GM12873 (cell line): ENCODE measurements at regions not wholly inside any gene's neighbourhood (a gene's known extent, or its start where the extent isn't known, plus 50 kb on each side); places are given as distances from the start of the nearest gene placed in this dataset.

Experiments used
- CTCF ChIP-seq: IDR thresholded peaks from 2 replicates; pipeline ENCODE4 v1.5.1; 2012; ENCODE audit warnings: low read depth, mild to moderate bottlenecking, moderate library complexity, low read length, control low read depth; ENCODE audit not compliant: insufficient read depth; ENCODE audit errors: missing control alignments

GRCh38 chr22:49481659-49482399 is 345.8 kb downstream of the BRD1 start:
- TF ChIP-seq CTCF, result no peak

GRCh38 chr22:49480896-49481658 is 346.6 kb downstream of the BRD1 start:
- no peak for TF ChIP-seq CTCF

DNA sequence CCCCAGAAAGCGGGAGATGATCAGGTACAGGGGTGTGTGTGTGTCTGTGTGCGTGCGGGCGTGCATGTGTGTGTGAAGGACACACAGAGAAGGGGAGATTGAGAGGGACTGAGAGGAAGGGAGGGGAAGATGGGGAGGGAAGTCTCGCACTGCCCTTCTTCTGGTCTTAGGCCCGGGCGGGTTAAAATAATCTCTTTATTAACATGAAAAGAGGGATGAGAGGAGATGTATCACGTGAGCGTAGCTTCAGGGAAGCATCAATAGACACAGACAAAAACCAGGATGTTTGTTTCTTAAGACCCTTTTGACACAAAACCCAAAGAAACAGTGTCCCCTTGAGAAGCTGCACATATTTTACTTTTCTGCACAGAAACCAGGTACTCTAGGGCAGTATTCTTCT is 347.3 kb downstream of the BRD1 start:
- no peak for TF ChIP-seq CTCF

DNA sequence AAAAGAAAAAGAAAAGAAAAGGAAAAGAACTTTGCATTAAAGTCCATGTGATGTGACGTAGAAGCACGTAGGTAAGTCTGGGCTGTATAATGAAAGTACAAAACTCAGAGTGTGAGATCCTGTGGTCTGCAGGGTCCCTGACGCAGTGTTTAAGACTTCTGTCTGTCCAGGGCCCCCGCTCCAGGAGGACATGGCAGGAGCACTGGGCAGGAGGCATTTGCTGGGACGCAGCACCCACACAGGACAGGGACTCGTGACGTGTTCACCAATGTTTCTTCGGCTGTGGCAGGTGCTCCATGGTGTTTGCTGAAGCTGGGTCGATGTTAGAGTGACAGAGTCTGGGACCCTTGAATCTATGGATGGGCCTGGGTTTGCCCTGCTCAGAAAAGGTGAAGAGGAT is 348.1 kb downstream of the BRD1 start:
- TF ChIP-seq CTCF, result no peak

GRCh38 chr22:49476800-49477400 is 350.8 kb downstream of the BRD1 start:
- no peak for TF ChIP-seq CTCF

DNA sequence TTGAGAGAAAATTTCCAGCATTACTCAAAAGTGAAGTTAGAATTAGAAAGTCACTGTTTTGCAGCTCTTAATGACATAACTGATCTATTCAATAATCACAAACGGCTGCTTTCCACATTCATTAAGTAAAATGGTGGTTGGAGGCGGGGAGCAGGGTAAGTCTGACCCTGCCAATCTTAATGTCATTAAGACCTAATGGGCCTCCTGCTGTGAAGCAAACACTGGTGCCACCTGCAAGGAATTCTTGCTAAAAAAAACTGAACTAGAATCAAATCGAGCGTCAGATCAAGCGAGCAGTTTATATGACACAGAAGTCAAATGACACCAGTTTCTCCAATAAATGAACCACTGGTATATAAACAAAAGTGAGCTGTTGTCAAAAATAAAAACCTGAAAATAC is 351.5 kb downstream of the BRD1 start:
- TF ChIP-seq CTCF, result no peak

DNA sequence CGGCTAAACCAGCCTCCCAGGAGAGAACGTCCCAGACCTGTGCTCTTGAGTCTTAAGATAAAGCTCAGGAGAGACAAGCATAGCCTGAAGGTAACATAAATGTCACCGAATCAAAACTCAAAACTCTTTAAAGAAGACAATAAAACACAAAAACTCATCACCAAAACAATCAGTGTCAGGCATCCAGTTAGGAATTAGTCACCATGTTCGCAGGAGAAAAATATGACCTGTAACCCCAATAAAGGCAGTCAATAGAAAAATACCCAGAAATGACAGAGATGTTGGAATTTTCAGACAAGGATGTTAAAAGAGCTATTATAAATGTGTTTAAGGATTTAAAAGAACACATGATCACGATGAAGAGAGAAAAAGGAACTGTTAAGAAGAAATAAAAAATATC is 352.4 kb downstream of the BRD1 start:
- TF ChIP-seq CTCF, result no peak
